Activated CD8-positive, alpha-beta memory T cell treated with anti-CD3 and anti-CD28 coated beads, Interleukin-2, amount 50 U/mL, for 4 hours (primary cell): ENCODE measurements at regions not wholly inside any gene's neighbourhood (a gene's known extent, or its start where the extent isn't known, plus 50 kb on each side); places are given as distances from the start of the nearest gene placed in this dataset.

ENCODE experiments used
- DNase-seq: peaks from one replicate; pipeline ENCODE4 v3.0.0-alpha.2; 2020

- no peak for DNase-seq
These were observed 153.6 kb downstream of the SNX18 start for GRCh38 chr5:54671111-54671531.

- no peak for DNase-seq
These were observed 152.7 kb downstream of the SNX18 start for GRCh38 chr5:54670281-54670680.

- no peak for DNase-seq
These were observed 152.3 kb downstream of the SNX18 start for GRCh38 chr5:54669845-54670244.

GRCh38 chr5:54669285-54669684 is 151.7 kb downstream of the SNX18 start:
- no peak for DNase-seq

- DNase-seq, result no peak
These were observed 150.5 kb downstream of the SNX18 start for GRCh38 chr5:54668096-54668495.

- DNase-seq, result no peak
These were observed 149.6 kb downstream of the SNX18 start for GRCh38 chr5:54667136-54667535.

GRCh38 chr5:54663866-54664265 is 146.3 kb downstream of the SNX18 start:
- DNase-seq, result no peak

- DNase-seq, result no peak
These were observed 143.6 kb downstream of the SNX18 start for GRCh38 chr5:54661111-54661510.

GRCh38 chr5:54659700-54660131 is 142.2 kb downstream of the SNX18 start:
- no peak for DNase-seq

- DNase-seq, result no peak
These were observed 140.5 kb downstream of the SNX18 start for GRCh38 chr5:54658010-54658409.

GRCh38 chr5:54656261-54656728 is 138.7 kb downstream of the SNX18 start:
- no peak for DNase-seq

- DNase-seq, result no peak
These were observed 138.2 kb downstream of the SNX18 start for GRCh38 chr5:54655761-54656160.

GRCh38 chr5:54655266-54655665 is 137.7 kb downstream of the SNX18 start:
- DNase-seq, result no peak

- no peak for DNase-seq
These were observed 136.5 kb downstream of the SNX18 start for GRCh38 chr5:54653956-54654614.

GRCh38 chr5:54651482-54652076 is 134.0 kb downstream of the SNX18 start:
- no peak for DNase-seq

GRCh38 chr5:54649041-54649504 is 131.5 kb downstream of the SNX18 start:
- no peak for DNase-seq

GRCh38 chr5:54646356-54647101 is 129.0 kb downstream of the SNX18 start:
- DNase-seq, result peak; percentile 55

- DNase-seq, result no peak
These were observed 128.4 kb downstream of the SNX18 start for GRCh38 chr5:54645882-54646355.

- no peak for DNase-seq
These were observed 126.7 kb downstream of the SNX18 start for GRCh38 chr5:54644226-54644625.

GRCh38 chr5:54643685-54644106 is 126.1 kb downstream of the SNX18 start:
- DNase-seq, result no peak

- no peak for DNase-seq
These were observed 122.1 kb downstream of the SNX18 start for GRCh38 chr5:54639621-54640020.

GRCh38 chr5:54638106-54638505 is 120.5 kb downstream of the SNX18 start:
- DNase-seq, result no peak

- no peak for DNase-seq
These were observed 120.1 kb downstream of the SNX18 start for GRCh38 chr5:54637654-54638053.

GRCh38 chr5:54634089-54634488 is 116.5 kb downstream of the SNX18 start:
- DNase-seq, result no peak
